NCI-H1105 treated with DMSO at 0.1 percent for 48 hours (cell line): ENCODE measurements at regions not wholly inside any gene's neighbourhood (a gene's known extent, or its start where the extent isn't known, plus 50 kb on each side); places are given as distances from the start of the nearest gene placed in this dataset.

Experiments used
- DNase-seq: peaks from one replicate; lab custom pipeline; 2025; lab: John Stamatoyannopoulos, UW

DNA sequence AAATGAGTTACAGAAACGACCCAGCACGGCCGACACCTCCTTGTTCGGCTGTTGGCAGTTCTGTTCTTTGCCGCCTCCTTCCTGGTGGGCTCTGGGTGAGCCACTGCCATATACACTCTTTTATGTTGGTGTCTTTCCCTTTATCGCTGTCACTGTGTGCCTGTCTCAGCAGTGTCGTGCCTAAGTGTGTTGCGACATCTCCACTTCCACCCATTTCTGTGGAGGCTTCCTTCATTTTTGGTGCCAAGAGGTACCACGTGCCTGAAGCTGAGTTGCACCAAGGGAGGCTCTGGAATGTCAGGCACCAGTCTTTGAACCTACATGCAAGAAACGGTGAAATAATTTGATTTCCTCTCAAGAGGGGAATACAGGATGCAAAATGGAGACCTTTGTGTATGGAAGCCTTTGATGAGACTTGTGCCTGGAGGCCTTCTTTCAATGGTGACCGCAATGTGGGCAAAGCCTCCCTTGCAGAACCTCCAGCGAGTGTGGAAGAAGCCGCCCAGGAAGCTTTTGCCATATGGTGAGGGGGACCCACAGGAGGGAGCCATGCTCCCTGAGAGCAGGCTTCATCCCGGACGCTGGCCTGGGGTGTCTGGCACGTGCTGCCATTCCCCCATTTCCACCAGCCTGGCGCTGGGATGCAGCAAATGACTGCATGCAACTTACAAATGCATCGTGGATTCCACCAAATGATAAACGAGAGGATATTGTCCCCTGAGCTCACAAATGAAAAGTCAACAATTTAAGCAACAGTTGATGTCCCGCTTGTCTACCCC is 136.2 kb downstream of the TEX29 start:
- no peak for DNase-seq

GRCh38 chr13:111458001-111458531 is 137.6 kb downstream of the TEX29 start:
- DNase-seq: no peak

DNA sequence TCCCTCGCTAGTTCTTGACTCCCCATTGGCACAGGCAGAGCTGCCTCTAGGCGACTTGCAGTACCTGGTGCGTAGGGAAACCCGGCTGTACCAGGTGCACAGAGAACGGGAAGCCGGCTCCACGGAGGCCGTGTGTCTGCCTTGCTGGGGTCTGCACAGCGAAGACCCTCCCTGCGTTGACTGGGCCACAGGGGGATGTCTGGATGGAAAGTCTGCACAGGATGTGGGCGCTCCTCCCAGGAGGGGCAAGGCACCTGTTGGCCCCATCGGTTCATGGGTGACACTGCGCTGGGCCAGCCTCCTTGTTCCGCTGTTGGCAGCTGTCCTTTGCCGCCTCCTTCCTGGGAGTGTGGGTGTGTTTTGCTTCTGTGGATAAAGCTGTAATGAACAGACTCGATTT is 138.3 kb downstream of the TEX29 start:
- DNase-seq: no peak

DNA sequence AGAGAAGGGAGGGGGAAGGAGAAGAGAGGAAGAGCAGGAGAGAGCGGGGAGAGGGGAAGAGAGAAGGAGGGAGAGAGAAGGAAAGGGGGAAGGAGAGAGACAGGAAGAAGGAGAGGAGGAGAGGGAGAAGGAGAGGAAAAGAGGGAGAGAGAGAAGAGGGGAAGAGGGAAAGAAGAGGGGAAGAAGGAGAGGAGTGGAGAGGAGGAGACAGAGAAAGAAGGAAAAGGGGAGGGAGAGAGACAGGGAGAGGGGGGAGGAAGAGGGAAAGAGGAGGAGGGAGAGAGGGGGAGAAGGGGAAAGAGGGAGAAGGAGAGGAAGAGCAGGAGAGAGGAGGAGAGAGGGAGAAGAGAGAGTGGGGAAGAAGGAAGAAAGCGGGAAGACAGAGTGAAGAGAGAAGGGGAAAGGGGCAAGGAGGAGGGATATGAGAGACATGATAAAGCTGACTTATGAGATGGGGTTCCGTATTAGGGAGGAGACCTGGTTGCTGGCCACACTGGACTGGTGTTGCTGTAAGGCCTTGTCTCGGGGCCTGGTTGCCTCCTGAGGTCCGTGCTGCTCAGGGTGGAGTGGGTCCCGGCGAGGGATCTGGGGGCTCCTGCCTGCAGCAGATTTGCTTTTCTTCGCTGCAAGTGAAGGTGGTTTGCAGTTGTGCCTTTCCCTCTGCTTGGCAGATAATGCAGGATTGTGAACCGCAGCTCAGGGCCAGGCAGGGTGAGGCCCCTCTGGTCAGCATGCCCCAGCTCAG is 139.5 kb downstream of the TEX29 start:
- no peak for DNase-seq

GRCh38 chr13:111460548-111461444 is 140.4 kb downstream of the TEX29 start:
- DNase-seq: peak; percentile 84

DNA sequence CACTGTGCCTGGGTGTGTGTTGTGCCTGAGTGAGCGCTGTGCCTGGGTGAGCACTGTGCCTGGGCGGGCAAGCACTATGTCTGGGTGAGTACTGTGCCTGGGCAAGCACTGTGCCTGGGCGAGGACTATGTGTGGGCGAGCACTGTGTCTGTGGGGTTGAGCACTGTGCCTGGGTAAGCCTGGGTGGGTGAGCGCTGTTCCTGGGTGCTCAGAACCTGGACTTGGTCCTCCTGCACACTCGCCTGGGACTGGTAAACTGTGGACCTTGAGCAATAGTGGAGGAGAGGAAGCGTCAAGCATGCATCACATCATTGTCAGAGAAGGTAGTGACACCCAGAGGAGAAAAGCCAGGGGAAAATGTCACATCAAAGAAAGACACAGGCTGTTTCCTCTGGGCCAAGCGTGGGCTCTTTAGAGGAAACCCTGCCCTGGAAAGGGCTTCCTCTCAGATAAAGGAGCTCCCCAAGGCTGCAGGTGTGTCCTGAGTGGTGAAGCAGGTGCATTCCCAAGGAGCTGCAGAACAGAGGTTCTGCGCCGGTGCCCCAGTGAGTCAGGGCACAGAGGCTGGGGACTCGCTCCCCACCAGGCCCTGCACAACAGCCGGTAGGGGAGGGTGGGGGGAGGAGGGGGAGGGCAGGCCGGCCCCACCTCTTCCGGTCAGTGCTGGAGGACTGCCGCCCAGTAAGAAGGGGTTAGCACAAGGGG is 141.2 kb downstream of the TEX29 start:
- DNase-seq: no peak

DNA sequence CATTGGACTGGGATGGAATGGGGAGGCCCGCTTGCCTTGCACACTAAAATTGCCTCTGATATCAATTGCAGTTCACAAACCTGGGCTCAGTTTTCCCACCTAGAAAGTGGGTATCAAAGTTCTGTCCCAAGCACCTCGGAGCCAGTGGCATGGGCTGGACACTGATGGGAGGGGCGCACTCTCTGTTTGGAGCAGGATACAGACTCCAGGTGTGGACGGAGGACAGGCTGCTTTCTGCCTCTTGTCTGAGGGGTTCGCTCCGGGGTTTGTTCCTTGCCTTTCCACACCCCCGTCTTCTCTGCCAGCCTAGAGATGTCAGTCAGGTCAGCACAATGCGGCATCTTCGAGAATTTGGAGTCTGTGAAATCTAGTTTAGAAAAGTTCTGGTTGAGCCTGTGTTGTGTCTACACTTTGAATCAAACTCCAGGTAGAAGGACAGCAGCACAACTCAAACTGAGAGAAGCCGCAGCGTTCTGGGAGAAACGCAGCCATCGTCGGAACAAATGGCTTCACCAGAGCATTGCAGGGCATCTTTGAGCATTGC is 141.9 kb downstream of the TEX29 start:
- no peak for DNase-seq

GRCh38 chr13:111462944-111463343 is 142.5 kb downstream of the TEX29 start:
- DNase-seq: no peak

- no peak for DNase-seq
Measured at GRCh38 chr13:111467111-111467890, 146.9 kb downstream of the TEX29 start.

GRCh38 chr13:111468037-111468959 is 147.9 kb downstream of the TEX29 start:
- DNase-seq: no peak

GRCh38 chr13:111469450-111469849 is 149.0 kb downstream of the TEX29 start:
- DNase-seq: no peak

DNA sequence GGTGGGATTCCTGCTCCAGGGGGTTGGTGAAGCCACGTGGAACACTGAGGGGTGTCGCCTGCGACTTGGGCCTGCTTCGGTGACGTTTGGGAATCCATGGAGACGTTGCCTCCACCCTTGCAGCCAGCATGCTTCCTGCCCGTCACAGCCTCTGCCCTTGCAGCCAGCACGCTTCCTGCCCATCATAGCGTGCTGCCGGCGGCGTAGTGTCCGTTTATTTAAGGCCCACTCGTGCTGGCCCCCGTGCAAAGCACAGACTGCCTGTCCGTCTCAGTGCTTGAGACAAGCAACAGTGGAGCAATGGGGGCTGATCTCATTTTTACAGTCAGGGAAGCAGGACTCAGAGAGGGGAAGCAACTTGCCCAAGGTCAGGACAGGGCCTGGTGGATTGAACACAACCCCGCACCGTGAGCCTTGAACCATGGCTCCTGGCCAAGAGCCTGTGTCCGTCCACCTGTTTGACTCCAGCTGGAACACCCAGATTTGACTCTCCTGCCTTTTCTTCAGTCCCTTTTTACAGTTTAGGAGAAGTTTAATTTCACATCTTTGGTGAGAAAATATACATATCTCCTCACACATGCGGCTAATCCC is 149.6 kb downstream of the TEX29 start:
- no peak for DNase-seq

DNA sequence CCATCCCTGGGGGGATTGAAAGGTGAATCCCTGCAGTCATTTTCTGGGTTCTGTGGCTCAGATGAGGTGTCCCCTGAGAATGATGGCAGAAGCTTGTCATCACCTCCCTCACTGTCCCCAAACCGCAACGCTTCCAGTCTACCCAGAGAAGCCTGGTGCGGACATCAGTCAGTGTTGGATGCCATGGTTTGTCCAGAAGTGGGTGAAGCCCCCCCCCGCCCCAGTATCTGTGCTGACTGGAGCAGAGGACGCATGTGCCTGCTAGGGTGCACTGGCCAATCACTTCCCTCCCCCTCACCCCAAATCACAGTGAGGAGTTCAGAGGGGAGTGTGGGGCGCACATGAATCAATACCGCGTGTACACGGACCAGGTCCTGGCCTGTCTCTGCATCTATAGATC is 150.5 kb downstream of the TEX29 start:
- DNase-seq: no peak

DNA sequence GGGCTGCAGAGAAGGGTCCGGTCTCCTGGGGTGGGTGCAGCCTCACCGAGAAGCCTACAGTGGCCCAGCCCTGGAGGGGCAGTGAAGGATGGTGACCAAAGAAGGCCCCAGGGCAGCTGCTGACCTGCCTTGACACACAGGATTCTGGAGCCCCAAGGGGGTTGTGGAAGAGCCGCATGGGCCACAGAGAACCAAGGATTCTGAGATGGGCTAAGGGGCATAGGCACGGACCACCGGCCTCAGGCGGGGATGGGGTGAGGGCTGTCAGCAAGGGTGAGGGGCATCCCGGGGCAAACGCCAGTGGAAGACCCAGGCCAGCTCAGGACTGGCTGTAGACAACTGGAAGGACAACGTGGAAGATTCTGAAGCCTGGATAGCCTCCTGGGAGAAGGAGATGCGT is 151.6 kb downstream of the TEX29 start:
- no peak for DNase-seq

- DNase-seq: no peak
Measured at GRCh38 chr13:111472559-111473460, 152.4 kb downstream of the TEX29 start.

DNA sequence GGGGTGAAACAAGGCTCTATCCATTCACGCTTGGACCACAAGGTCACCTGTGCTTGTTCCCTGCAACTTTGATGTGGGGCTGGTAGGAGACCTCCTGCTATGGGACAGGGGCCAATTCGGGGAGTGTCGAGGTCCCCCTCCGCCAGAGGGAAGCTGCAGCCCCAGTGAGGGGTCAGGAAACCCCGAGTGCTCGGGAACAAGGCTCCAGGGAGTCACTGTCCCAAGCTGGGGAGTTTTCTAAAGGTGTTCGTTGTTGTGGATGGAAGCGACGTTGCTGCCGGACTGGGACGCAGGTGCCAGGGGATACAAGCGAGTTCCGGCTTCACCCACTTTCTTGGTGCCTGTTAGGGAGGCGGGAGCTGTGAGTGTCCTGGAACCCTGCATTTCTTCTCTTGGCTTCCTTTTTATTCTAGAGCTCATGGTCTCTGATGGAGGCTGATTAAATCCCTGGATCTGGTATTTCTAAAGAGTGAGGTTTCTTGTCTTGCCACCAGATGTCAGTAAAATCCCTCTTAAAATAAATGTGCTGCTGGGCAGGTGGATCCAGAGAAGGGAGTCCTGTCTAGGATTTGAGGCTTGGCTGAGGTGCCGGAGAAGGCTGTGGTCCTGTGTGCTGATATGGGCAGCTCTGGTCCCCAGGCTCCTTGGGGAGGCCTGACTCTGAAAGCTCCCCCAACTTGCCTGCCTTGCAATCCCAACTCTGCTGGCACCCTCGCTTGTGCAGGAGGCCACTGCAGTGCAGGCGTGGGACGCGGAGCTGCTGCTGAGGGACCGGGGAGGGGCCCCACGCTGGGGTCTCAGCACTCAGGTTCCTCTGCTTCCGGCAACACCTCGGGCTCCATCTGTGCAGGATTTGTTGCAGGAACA is 153.9 kb downstream of the TEX29 start:
- DNase-seq: peak; percentile 87

- DNase-seq: no peak
Measured at GRCh38 chr13:111475488-111475887, 155.0 kb downstream of the TEX29 start.
